Sciatic nerve (tissue), 2 donors: ENCODE measurements at regions not wholly inside any gene's neighbourhood (a gene's known extent, or its start where the extent isn't known, plus 50 kb on each side); places are given as distances from the start of the nearest gene placed in this dataset.

ENCODE experiments used
- ATAC-seq: fragments of 200-7000 bp; cut with Tn5 transposase; one replicate; pipeline ENCODE4 v1.9.1; 2020; ENCODE audit warnings: mild to moderate bottlenecking, moderate library complexity
- DNase-seq: peaks from one replicate; pipeline ENCODE4 v3.0.0-alpha.2; 2020; ENCODE audit warnings: low spot score
- intact Hi-C: fragments of 100-400 bp; cut with DNase I; formaldehyde crosslinking; loops from one replicate; pipeline ENCODE4 v1.14.2; 2022
- donor health status: DM: no; HTN: no; CAD: no.
- donor health status: DM: no; HTN: no; CAD: no.

GRCh38 chr13:40145139-40145538 lies 489.7 kb downstream of the COG6 start:
- DNase-seq (no peak), ATAC-seq (no peak)
- intact Hi-C loops = no loop called here

DNA sequence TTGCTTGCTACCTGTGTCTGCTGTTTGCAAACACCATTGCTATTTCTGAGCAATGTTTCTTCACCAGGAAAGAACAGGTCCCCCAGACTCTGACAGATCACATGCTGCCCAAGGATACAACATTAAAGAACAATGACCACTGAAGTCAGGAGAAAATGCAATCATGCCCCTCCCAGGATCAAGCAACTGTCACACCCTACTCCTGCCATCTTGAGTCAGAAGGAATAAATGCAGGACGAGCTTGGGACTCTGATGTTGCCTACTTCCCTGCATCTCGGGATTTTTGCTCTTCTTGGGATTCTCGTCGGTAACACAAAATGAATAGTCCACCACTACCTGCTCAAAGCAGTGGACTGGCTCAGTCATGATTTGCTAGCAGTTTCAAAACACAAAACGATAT lies 490.6 kb downstream of the COG6 start:
- ATAC-seq (no peak), DNase-seq (no peak)
- intact Hi-C loops = no loop called here

GRCh38 chr13:40146611-40147117 lies 491.2 kb downstream of the COG6 start:
- ATAC-seq (no peak), DNase-seq (no peak)
- intact Hi-C loops = no loop called here

DNA sequence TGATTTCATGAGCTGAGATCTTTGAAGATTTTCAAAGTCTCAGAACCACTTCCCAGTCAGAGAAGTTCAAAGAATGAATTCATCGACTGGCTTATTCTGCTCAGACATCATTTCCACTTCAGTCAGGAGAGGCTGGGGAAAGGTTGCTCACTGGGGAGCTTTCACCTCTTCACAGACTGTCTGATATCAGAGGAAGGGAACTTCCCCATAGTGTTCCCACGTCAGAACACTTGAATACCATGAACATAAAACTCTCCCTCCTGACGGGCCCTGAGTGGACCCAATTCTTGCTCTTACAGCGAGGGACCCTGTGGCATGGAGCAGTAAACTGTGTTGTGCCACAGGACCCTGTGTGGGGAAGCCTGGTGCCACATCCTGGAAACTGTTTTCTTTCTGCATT lies 492.6 kb downstream of the COG6 start:
- DNase-seq = no peak
- no peak for ATAC-seq
- intact Hi-C loops = no loop called here

GRCh38 chr13:40148742-40149141 lies 493.3 kb downstream of the COG6 start:
- no peak for ATAC-seq
- no peak for DNase-seq
- intact Hi-C loops = no loop called here

GRCh38 chr13:40149611-40150274 lies 494.3 kb downstream of the COG6 start:
- no peak for DNase-seq
- intact Hi-C loops = no loop called here
- peak; percentile 85 for ATAC-seq

- DNase-seq = no peak
- intact Hi-C loops = no loop called here
- ATAC-seq = no peak
Observed at GRCh38 chr13:40151673-40152072, 496.2 kb downstream of the COG6 start.

- intact Hi-C loops = no loop called here
- DNase-seq = no peak
- no peak for ATAC-seq
Observed at GRCh38 chr13:40152145-40152544, 496.7 kb downstream of the COG6 start.

- ATAC-seq (no peak), DNase-seq (no peak)
- intact Hi-C loops = no loop called here
Observed at GRCh38 chr13:40152922-40153321, 497.5 kb downstream of the COG6 start.

- DNase-seq (no peak), ATAC-seq (no peak)
- intact Hi-C loops = no loop called here
Observed at GRCh38 chr13:40153516-40153915, 498.1 kb downstream of the COG6 start.

DNA sequence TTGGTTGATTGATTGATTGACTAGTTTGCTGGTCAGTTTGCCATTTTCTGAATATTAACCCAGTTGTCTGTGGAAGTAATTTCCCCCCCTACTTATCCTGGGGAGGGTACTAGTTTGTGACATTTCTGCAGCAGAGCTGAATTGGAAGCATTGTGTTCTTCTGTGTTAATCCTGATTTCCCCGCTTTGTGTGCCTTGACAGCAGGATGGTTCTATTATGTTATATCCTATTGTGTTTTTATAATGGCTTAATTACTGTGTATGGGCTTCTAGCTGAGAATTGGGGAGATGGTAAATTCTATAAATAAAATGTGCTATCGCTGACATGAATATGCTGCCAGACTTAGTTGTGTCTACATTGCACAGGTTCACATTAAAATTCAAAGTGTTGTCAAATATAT lies 499.7 kb downstream of the COG6 start:
- DNase-seq (no peak), ATAC-seq (no peak)
- intact Hi-C loops = no loop called here

GRCh38 chr13:40158218-40158617 lies 502.8 kb downstream of the COG6 start:
- intact Hi-C loops = no loop called here
- no peak for ATAC-seq
- DNase-seq = no peak

- ATAC-seq = no peak
- no peak for DNase-seq
- intact Hi-C loops = no loop called here
Observed at GRCh38 chr13:40158757-40159156, 503.3 kb downstream of the COG6 start.

DNA sequence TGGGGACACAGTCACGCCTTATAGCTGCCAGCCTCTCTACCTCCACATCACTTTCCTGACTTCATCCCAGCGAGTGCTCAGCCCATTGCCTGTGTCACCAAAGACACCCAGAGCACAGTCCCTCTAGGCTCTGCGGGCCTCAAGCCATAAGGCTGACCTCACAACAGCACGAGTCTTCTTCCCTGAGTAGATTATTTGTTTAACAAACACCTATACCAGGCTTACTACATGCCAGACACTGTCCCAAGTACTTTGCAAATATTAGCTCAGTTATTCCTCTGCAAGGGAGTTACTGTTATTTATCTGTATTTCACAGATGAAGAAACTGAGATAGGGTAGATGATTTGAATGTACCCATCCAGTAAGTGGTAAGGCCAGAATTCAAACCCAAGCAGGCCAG lies 504.3 kb downstream of the COG6 start:
- intact Hi-C loops = no loop called here
- ATAC-seq (no peak), DNase-seq (no peak)

DNA sequence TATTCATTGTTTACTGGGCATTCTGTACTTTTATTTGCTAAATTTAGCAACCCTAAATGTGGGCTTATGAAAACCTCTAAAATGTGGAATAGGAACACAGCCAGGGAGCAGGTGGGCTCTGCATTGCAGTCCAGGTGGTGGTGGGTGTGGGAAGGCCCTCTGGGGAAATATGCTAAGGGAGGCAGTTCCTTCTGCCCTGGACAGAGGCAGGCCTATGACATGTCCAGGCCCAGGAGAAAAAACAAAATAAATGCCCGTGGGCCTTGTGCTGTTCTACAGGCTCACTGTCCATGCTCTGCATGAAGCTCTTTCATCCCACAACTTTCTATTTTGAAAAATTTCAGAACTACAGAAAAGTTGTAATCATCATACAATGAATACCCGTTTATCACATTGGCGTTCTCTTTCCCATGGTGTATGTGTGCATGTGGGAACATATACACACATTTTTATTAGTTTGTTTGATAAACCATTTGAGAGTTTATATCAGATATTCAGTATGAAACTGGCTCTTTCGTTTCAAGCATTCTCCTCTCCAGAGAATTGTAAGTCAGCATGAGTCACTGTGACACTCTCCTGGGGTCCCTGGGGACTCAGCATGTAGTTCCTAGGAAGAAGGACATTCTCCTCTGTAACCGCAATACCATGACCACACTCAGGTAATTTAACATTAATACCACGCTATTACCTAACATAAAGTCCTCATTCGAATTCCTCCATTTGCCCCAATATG lies 505.3 kb downstream of the COG6 start:
- DNase-seq = no peak
- no peak for ATAC-seq
- intact Hi-C loops = no loop called here

- no peak for ATAC-seq
- intact Hi-C loops = no loop called here
- no peak for DNase-seq
Observed at GRCh38 chr13:40161351-40161810, 505.1 kb downstream of the FOXO1 start.

- intact Hi-C loops = no loop called here
- DNase-seq (no peak), ATAC-seq (no peak)
Observed at GRCh38 chr13:40161931-40162330, 504.5 kb downstream of the FOXO1 start.

- ATAC-seq (no peak), DNase-seq (no peak)
- intact Hi-C loops = no loop called here
Observed at GRCh38 chr13:40163066-40164000, 503.1 kb downstream of the FOXO1 start.

DNA sequence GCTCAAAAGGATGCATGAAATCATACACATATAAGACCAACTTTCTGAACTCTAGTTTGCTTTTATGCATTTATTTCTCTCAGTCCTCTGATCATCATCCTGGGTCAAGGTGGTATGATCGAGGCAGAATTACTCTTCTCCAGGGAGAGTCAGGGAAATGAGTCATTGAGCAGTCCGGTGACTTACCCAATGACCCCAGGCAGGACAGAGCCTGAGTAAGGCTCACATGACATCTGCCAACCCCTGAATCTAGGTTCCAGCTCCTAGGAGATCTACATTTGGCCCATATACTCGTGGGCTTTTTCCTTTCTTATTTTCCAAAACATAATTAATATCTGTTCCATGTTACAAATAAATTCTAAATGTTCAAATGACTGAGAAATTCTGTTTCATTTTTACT lies 502.3 kb downstream of the FOXO1 start:
- DNase-seq = no peak
- intact Hi-C loops = no loop called here
- peak; percentile 69 for ATAC-seq
